ENCODE measurements at regions not wholly inside any gene's neighbourhood (a gene's known extent, or its start where the extent isn't known, plus 50 kb on each side); places are given as distances from the start of the nearest gene placed in this dataset.

- H3K4me3 Mint-ChIP-seq, result no peak overlapping the region
- intact Hi-C loops (cut with micrococcal nuclease), result no loop called here
- ChIA-PET CTCF (no interaction called here), POLR2A (no interaction called here)
- no peak overlapping the region for H3K27ac Mint-ChIP-seq
- DNase-seq, result no peak
- no peaks in the 10 kb centered on the region for H3K4me1 Mint-ChIP-seq (ENCODE audit: low read depth)
- peaks cover 2% of the 10 kb centered on the region for H3K9me3 Mint-ChIP-seq
- H3K36me3 Mint-ChIP-seq, result no peaks in the 10 kb centered on the region
- peaks cover 2% of the 10 kb centered on the region for H3K27me3 Mint-ChIP-seq
These were observed 740.2 kb upstream of the ZEB2 start for GRCh38 chr2:145260081-145260480.

GRCh38 chr2:145258903-145259579 lies 739.1 kb upstream of the ZEB2 start:
- DNase-seq, result peak; percentile 8
- Mint-ChIP-seq H3K27ac (no peak overlapping the region), H3K4me1 (ENCODE audit: low read depth) (no peaks in the 10 kb centered on the region), H3K4me3 (no peak overlapping the region), H3K36me3 (no peaks in the 10 kb centered on the region), H3K27me3 (peaks cover 2% of the 10 kb centered on the region), H3K9me3 (peaks cover 2% of the 10 kb centered on the region)
- ChIA-PET POLR2A (no interaction called here), CTCF (no interaction called here)
- intact Hi-C loops (cut with micrococcal nuclease), result no loop called here

- Mint-ChIP-seq H3K27me3 (peaks cover 2% of the 10 kb centered on the region), H3K27ac (no peak overlapping the region), H3K9me3 (peaks cover 2% of the 10 kb centered on the region), H3K4me3 (no peak overlapping the region), H3K36me3 (no peaks in the 10 kb centered on the region), H3K4me1 (ENCODE audit: low read depth) (no peaks in the 10 kb centered on the region)
- no peak for DNase-seq
- intact Hi-C loops (cut with micrococcal nuclease), result no loop called here
- POLR2A ChIA-PET, result no interaction called here
- CTCF ChIA-PET, result no interaction called here
These were observed 738.0 kb upstream of the ZEB2 start for GRCh38 chr2:145257931-145258330.

- H3K27me3 Mint-ChIP-seq, result peaks cover 2% of the 10 kb centered on the region
- H3K9me3 Mint-ChIP-seq, result peaks cover 2% of the 10 kb centered on the region
- no peak overlapping the region for H3K27ac Mint-ChIP-seq
- no peaks in the 10 kb centered on the region for H3K36me3 Mint-ChIP-seq
- no peaks in the 10 kb centered on the region for H3K4me1 Mint-ChIP-seq (ENCODE audit: low read depth)
- intact Hi-C loops (cut with micrococcal nuclease), result no loop called here
- ChIA-PET CTCF (no interaction called here), POLR2A (no interaction called here)
- H3K4me3 Mint-ChIP-seq, result no peak overlapping the region
- no peak for DNase-seq
These were observed 736.6 kb upstream of the ZEB2 start for GRCh38 chr2:145256551-145256950.

- H3K9me3 Mint-ChIP-seq, result peaks cover 2% of the 10 kb centered on the region
- peaks cover 2% of the 10 kb centered on the region for H3K27me3 Mint-ChIP-seq
- no peak for DNase-seq
- intact Hi-C loops (cut with micrococcal nuclease), result no loop called here
- ChIA-PET POLR2A (no interaction called here), CTCF (no interaction called here)
- no peaks in the 10 kb centered on the region for H3K4me1 Mint-ChIP-seq (ENCODE audit: low read depth)
- no peak overlapping the region for H3K4me3 Mint-ChIP-seq
- H3K36me3 Mint-ChIP-seq, result no peaks in the 10 kb centered on the region
- no peak overlapping the region for H3K27ac Mint-ChIP-seq
These were observed 734.4 kb upstream of the ZEB2 start for GRCh38 chr2:145254291-145254690.

- POLR2A ChIA-PET, result no interaction called here
- CTCF ChIA-PET, result no interaction called here
- no peaks in the 10 kb centered on the region for H3K9me3 Mint-ChIP-seq
- DNase-seq, result no peak
- H3K4me1 Mint-ChIP-seq (ENCODE audit: low read depth), result no peaks in the 10 kb centered on the region
- H3K36me3 Mint-ChIP-seq, result no peaks in the 10 kb centered on the region
- intact Hi-C loops (cut with micrococcal nuclease), result no loop called here
- H3K27ac Mint-ChIP-seq, result no peak overlapping the region
- H3K4me3 Mint-ChIP-seq, result no peak overlapping the region
- peaks cover 2% of the 10 kb centered on the region for H3K27me3 Mint-ChIP-seq
These were observed 733.6 kb upstream of the ZEB2 start for GRCh38 chr2:145253492-145253891.

- intact Hi-C loops (cut with micrococcal nuclease), result no loop called here
These were observed 725.5 kb upstream of the ZEB2 start for GRCh38 chr2:145245268-145245870.

GRCh38 chr2:145235312-145235711 lies 715.4 kb upstream of the ZEB2 start:
- POLR2A ChIA-PET, result no interaction called here
- H3K36me3 Mint-ChIP-seq, result no peaks in the 10 kb centered on the region
- H3K9me3 Mint-ChIP-seq, result no peaks in the 10 kb centered on the region
- DNase-seq, result no peak
- no peak overlapping the region for H3K27ac Mint-ChIP-seq
- no peaks in the 10 kb centered on the region for H3K4me1 Mint-ChIP-seq (ENCODE audit: low read depth)
- H3K4me3 Mint-ChIP-seq, result no peak overlapping the region
- intact Hi-C loops (cut with micrococcal nuclease), result no loop called here
- H3K27me3 Mint-ChIP-seq, result no peaks in the 10 kb centered on the region
- CTCF ChIA-PET, result no interaction called here

More at GRCh38 chr2:145245268-145245870, 725.5 kb upstream of the ZEB2 start:
- ChIA-PET CTCF (no interaction called here), POLR2A (no interaction called here)
- Mint-ChIP-seq H3K4me3 (no peak overlapping the region), H3K27ac (no peak overlapping the region), H3K27me3 (no peaks in the 10 kb centered on the region), H3K4me1 (ENCODE audit: low read depth) (no peaks in the 10 kb centered on the region), H3K9me3 (no peaks in the 10 kb centered on the region), H3K36me3 (no peaks in the 10 kb centered on the region)
- DNase-seq, result no peak

- intact Hi-C loops (cut with micrococcal nuclease), result no loop called here
- H3K27ac Mint-ChIP-seq, result no peak overlapping the region
- no peak for DNase-seq
- H3K36me3 Mint-ChIP-seq, result no peaks in the 10 kb centered on the region
- no peak overlapping the region for H3K4me3 Mint-ChIP-seq
- H3K9me3 Mint-ChIP-seq, result no peaks in the 10 kb centered on the region
- POLR2A ChIA-PET, result no interaction called here
- CTCF ChIA-PET, result no interaction called here
- no peaks in the 10 kb centered on the region for H3K4me1 Mint-ChIP-seq (ENCODE audit: low read depth)
- no peaks in the 10 kb centered on the region for H3K27me3 Mint-ChIP-seq
These were observed 710.6 kb upstream of the ZEB2 start for GRCh38 chr2:145230546-145230945.

- no peaks in the 10 kb centered on the region for H3K4me1 Mint-ChIP-seq (ENCODE audit: low read depth)
- H3K9me3 Mint-ChIP-seq, result no peaks in the 10 kb centered on the region
- DNase-seq, result no peak
- no peak overlapping the region for H3K27ac Mint-ChIP-seq
- H3K36me3 Mint-ChIP-seq, result no peaks in the 10 kb centered on the region
- intact Hi-C loops (cut with micrococcal nuclease), result no loop called here
- H3K27me3 Mint-ChIP-seq, result no peaks in the 10 kb centered on the region
- H3K4me3 Mint-ChIP-seq, result no peak overlapping the region
- ChIA-PET POLR2A (no interaction called here), CTCF (no interaction called here)
These were observed 708.6 kb upstream of the ZEB2 start for GRCh38 chr2:145228506-145228905.

GRCh38 chr2:145226901-145227300 lies 707.0 kb upstream of the ZEB2 start:
- intact Hi-C loops (cut with micrococcal nuclease), result no loop called here
- Mint-ChIP-seq H3K4me3 (no peak overlapping the region), H3K9me3 (no peaks in the 10 kb centered on the region), H3K36me3 (no peaks in the 10 kb centered on the region), H3K27ac (no peak overlapping the region), H3K4me1 (ENCODE audit: low read depth) (no peaks in the 10 kb centered on the region), H3K27me3 (no peaks in the 10 kb centered on the region)
- ChIA-PET POLR2A (no interaction called here), CTCF (no interaction called here)
- no peak for DNase-seq

GRCh38 chr2:145221516-145221915 lies 701.6 kb upstream of the ZEB2 start:
- H3K27me3 Mint-ChIP-seq, result no peaks in the 10 kb centered on the region
- no peaks in the 10 kb centered on the region for H3K9me3 Mint-ChIP-seq
- no peaks in the 10 kb centered on the region for H3K36me3 Mint-ChIP-seq
- POLR2A ChIA-PET, result no interaction called here
- CTCF ChIA-PET, result no interaction called here
- intact Hi-C loops (cut with micrococcal nuclease), result no loop called here
- H3K27ac Mint-ChIP-seq, result no peak overlapping the region
- no peak for DNase-seq
- no peak overlapping the region for H3K4me3 Mint-ChIP-seq
- no peaks in the 10 kb centered on the region for H3K4me1 Mint-ChIP-seq (ENCODE audit: low read depth)

GRCh38 chr2:145221032-145221431 lies 701.1 kb upstream of the ZEB2 start:
- no peaks in the 10 kb centered on the region for H3K9me3 Mint-ChIP-seq
- no peaks in the 10 kb centered on the region for H3K27me3 Mint-ChIP-seq
- H3K4me1 Mint-ChIP-seq (ENCODE audit: low read depth), result no peaks in the 10 kb centered on the region
- no peak for DNase-seq
- H3K4me3 Mint-ChIP-seq, result no peak overlapping the region
- POLR2A ChIA-PET, result no interaction called here
- intact Hi-C loops (cut with micrococcal nuclease), result no loop called here
- CTCF ChIA-PET, result no interaction called here
- no peak overlapping the region for H3K27ac Mint-ChIP-seq
- no peaks in the 10 kb centered on the region for H3K36me3 Mint-ChIP-seq
